ENCODE measurements at regions not wholly inside any gene's neighbourhood (a gene's known extent, or its start where the extent isn't known, plus 50 kb on each side); places are given as distances from the start of the nearest gene placed in this dataset.
"Not testable (repeated sequence)": the region's sequence is repeated elsewhere in the genome, so short reads cannot be mapped to it uniquely, and the experiment has no call there.

DNA sequence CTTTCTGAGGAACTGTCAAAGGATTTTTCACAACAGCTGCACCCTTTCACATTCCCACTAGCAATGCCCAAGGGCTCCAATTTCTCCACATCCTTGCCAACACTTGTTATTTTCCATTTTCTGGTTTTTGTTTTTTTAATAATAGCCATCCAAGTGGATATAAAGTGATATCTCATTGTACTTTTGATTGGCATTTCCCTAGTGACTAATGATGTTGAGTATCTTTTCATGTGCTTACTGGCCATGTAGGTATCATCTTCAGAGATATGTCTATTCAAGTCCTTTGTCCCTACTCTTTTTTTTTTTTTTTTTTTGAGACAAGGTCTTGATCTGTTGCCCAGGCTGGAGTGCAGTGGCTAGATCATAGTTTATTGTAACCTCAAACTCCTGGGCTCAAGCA is 115.8 kb upstream of the HAND1 start:
- H3K27me3 ChIP-seq (replicated peaks; ENCODE audit: insufficient read depth): no peaks in the 10 kb centered on the region
- H3K36me3 ChIP-seq: no peaks in the 10 kb centered on the region
- H3K9me3 ChIP-seq: no peaks in the 10 kb centered on the region
- DNase-seq (ENCODE audit: low spot score) (no peak), ATAC-seq (ENCODE audit: insufficient number of reproducible peaks, low FRiP score, low read depth) (no peak)
- TF ChIP-seq CTCF (IDR thresholded peaks at IDR 0.05): no peak
- H3K4me1 ChIP-seq (ENCODE audit: control insufficient read depth in 1 of 2, low read depth in 2 of 2): no peaks in the 10 kb centered on the region
- no peak overlapping the region for H3K27ac ChIP-seq
- H3K4me3 ChIP-seq: no peak overlapping the region

DNA sequence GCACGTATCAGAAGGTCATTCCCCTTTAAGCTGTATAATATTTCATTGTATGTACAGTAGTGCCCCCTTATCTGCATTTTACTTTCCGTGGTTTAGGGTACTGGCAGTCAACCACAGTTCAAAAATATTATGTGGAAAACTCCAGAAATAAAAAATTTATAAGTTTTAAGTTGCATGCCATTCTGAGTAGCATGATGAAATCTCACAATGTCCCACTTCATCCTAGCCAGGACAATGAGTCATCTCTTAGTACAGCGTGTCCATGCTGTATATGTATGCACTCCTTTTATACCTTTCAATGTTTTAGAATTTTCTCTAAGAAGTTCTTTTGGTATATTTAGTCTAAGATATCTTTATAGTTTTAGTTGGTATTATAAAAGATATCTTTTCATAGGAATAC is 115.0 kb upstream of the HAND1 start:
- DNase-seq (ENCODE audit: low spot score) (no peak), ATAC-seq (ENCODE audit: insufficient number of reproducible peaks, low FRiP score, low read depth) (no peak)
- no peaks in the 10 kb centered on the region for H3K9me3 ChIP-seq
- no peaks in the 10 kb centered on the region for H3K27me3 ChIP-seq (replicated peaks; ENCODE audit: insufficient read depth)
- H3K27ac ChIP-seq: no peak overlapping the region
- H3K4me1 ChIP-seq (ENCODE audit: control insufficient read depth in 1 of 2, low read depth in 2 of 2): no peaks in the 10 kb centered on the region
- no peak overlapping the region for H3K4me3 ChIP-seq
- TF ChIP-seq CTCF (IDR thresholded peaks at IDR 0.05): no peak
- no peaks in the 10 kb centered on the region for H3K36me3 ChIP-seq

DNA sequence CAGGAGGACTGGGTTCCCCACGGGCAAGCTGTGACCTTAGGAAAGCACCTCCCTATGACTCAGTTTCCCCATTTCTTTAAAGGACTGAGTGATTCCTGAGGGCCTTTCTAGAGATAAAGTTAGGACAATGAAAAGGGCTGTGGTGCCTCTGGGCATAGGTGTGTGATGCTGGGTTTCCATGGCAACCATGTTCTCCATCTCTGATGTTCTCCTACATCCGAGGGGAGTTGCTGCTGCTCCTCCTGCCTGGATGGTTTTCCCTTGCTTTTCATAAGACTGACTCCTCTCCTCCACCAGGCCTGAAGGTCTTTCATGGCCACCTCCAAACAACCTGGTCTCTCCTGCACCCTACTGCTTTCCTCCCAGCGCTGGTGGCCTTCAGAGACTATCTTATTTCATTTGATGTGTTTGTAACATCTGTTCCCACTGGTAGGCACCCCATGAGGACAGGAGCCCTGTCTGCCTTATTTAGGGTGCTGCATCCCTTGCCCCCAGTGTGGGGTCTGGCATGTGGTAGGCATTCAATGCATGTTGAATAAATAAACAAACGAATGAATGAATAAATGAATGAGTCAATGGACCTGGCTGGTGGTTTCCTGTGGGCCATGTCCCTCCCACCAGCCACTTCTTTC is 112.2 kb upstream of the HAND1 start:
- no peaks in the 10 kb centered on the region for H3K4me1 ChIP-seq (ENCODE audit: control insufficient read depth in 1 of 2, low read depth in 2 of 2)
- DNase-seq (ENCODE audit: low spot score) (no peak), ATAC-seq (ENCODE audit: insufficient number of reproducible peaks, low FRiP score, low read depth) (no peak)

GRCh38 chr5:154589511-154589910 is 111.5 kb upstream of the HAND1 start:
- no peak for ATAC-seq (ENCODE audit: insufficient number of reproducible peaks, low FRiP score, low read depth)
- Histone ChIP-seq H3K4me3 (no peak overlapping the region), H3K27ac (no peak overlapping the region), H3K9me3 (no peaks in the 10 kb centered on the region), H3K27me3 (replicated peaks; ENCODE audit: insufficient read depth) (no peaks in the 10 kb centered on the region), H3K4me1 (ENCODE audit: control insufficient read depth in 1 of 2, low read depth in 2 of 2) (no peaks in the 10 kb centered on the region), H3K36me3 (no peaks in the 10 kb centered on the region)
- TF ChIP-seq CTCF (IDR thresholded peaks at IDR 0.05): no peak
- no peak for DNase-seq (ENCODE audit: low spot score)

More for the DNA sequence above, 112.2 kb upstream of the HAND1 start:
- TF ChIP-seq CTCF (IDR thresholded peaks at IDR 0.05): no peak
- Histone ChIP-seq H3K4me3 (no peak overlapping the region), H3K27ac (no peak overlapping the region), H3K9me3 (no peaks in the 10 kb centered on the region), H3K36me3 (no peaks in the 10 kb centered on the region), H3K27me3 (replicated peaks; ENCODE audit: insufficient read depth) (no peaks in the 10 kb centered on the region)

DNA sequence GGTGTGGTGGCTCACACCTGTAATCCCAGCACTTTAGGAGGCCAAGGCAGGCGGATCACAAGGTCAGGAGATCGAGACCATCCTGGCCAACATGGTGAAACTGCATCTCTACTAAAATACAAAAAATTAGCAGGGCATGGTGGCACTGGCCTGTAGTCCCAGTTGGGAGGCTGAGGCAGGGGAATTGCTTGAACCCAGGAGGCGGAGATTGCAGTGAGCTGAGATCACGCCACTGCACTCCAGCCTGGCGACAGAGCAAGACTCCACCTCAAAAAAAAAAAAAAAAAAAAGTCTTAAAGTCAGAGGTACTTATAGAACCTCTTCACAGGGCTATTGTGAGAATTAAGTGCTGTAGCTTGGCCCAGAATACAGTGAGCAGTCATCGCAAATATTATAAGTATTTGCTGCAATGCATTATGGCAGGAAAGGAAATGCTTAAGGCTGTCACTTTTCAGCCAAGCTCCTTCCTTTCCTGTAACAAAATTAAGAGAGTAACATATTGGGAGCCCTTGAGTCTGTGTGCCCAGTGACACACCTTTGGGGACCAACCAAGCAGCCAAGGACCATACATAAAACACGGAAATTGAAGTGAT is 110.9 kb upstream of the HAND1 start:
- H3K4me3 ChIP-seq; H3K36me3 ChIP-seq; ATAC-seq (ENCODE audit: insufficient number of reproducible peaks, low FRiP score, low read depth); H3K4me1 ChIP-seq (ENCODE audit: control insufficient read depth in 1 of 2, low read depth in 2 of 2); H3K9me3 ChIP-seq; H3K27me3 ChIP-seq (replicated peaks; ENCODE audit: insufficient read depth); DNase-seq (ENCODE audit: low spot score); H3K27ac ChIP-seq: not testable (repeated sequence)

Measured in thoracic aorta (tissue), 2 donors.